Erythroblast (primary cell): ENCODE measurements at regions not wholly inside any gene's neighbourhood (a gene's known extent, or its start where the extent isn't known, plus 50 kb on each side); places are given as distances from the start of the nearest gene placed in this dataset.

ENCODE experiments used
- GATA1 ChIP-seq: IDR thresholded peaks from 2 replicates; pipeline ENCODE4 v1.6.1; 2011; ENCODE audit warnings: low read depth, mild to moderate bottlenecking, control low read depth, low read length, moderate library complexity
- POLR2A ChIP-seq: IDR thresholded peaks from 2 replicates; pipeline ENCODE4 v1.6.1; 2011; ENCODE audit warnings: mild to moderate bottlenecking, low read length

- TF ChIP-seq POLR2A (no peak), GATA1 (no peak)
These were observed 99.4 kb downstream of the HPGD start for GRCh38 chr4:174422893-174423256.
